ENCODE measurements at regions not wholly inside any gene's neighbourhood (a gene's known extent, or its start where the extent isn't known, plus 50 kb on each side); places are given as distances from the start of the nearest gene placed in this dataset.

DNA sequence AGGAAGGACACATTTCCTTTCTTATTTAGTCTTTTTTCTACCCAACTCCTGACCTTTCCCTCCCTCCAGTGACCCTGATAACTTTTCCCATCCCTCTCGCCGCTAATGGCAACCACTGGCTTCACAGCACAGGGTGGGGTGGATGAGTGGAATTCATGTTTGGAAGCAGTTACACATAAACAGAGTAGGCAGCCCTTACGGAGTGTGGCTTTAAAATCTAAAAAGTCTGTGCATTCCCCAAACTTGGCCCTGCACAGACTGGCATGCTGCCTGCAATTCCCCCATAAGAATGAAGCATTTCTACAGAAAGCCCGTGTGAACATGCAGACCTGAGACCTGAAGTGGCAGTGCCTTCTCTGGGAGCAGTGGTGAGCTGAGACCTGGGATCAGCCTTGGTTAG lies 196.7 kb upstream of the ADRA1D start:
- Histone ChIP-seq H3K4me3 (ENCODE audit: low read length) (no peak overlapping the region), H4K20me1 (ENCODE audit: insufficient read depth) (no peaks in the 10 kb centered on the region), H3F3A (ENCODE audit: insufficient read depth, low read length, poor library complexity, severe bottlenecking) (no peaks in the 10 kb centered on the region), H3K9ac (ENCODE audit: low read length) (no peak overlapping the region), H3K27me3 (ENCODE audit: insufficient read depth, low read depth, low read length) (no peaks in the 10 kb centered on the region), H3K4me2 (ENCODE audit: low read length) (no peak overlapping the region), H3K27ac (ENCODE audit: low read length) (no peak overlapping the region), H3K36me3 (ENCODE audit: insufficient read depth, low read length) (no peaks in the 10 kb centered on the region), H2AFZ (ENCODE audit: low read depth, low read length) (no peak overlapping the region), H3K79me2 (replicated peaks; ENCODE audit: insufficient read depth, low read length) (no peaks in the 10 kb centered on the region), H3K9me3 (ENCODE audit: low read length) (no peaks in the 10 kb centered on the region), H3K9me2 (ENCODE audit: insufficient read depth, low read length) (no peaks in the 10 kb centered on the region)
- TF ChIP-seq RAD21 (conservative IDR thresholded peaks at IDR 0.05) (no peak), EZH2 (IDR thresholded peaks at IDR 0.05; ENCODE audit: borderline replicate concordance, insufficient read depth, low read length, poor library complexity, severe bottlenecking) (no peak), MXI1 (conservative IDR thresholded peaks at IDR 0.05; ENCODE audit: poor library complexity, severe bottlenecking) (no peak), EP300 (conservative IDR thresholded peaks at IDR 0.05; ENCODE audit: poor library complexity, severe bottlenecking) (no peak), POLR2AphosphoS5 (IDR thresholded peaks at IDR 0.05) (no peak), SMC3 (conservative IDR thresholded peaks at IDR 0.05; ENCODE audit: poor library complexity) (no peak), TAF1 (IDR thresholded peaks at IDR 0.05; ENCODE audit: low read depth) (no peak), REST (IDR thresholded peaks at IDR 0.05; ENCODE audit: borderline replicate concordance) (no peak)
- TF ChIP-seq, protein P1, sequence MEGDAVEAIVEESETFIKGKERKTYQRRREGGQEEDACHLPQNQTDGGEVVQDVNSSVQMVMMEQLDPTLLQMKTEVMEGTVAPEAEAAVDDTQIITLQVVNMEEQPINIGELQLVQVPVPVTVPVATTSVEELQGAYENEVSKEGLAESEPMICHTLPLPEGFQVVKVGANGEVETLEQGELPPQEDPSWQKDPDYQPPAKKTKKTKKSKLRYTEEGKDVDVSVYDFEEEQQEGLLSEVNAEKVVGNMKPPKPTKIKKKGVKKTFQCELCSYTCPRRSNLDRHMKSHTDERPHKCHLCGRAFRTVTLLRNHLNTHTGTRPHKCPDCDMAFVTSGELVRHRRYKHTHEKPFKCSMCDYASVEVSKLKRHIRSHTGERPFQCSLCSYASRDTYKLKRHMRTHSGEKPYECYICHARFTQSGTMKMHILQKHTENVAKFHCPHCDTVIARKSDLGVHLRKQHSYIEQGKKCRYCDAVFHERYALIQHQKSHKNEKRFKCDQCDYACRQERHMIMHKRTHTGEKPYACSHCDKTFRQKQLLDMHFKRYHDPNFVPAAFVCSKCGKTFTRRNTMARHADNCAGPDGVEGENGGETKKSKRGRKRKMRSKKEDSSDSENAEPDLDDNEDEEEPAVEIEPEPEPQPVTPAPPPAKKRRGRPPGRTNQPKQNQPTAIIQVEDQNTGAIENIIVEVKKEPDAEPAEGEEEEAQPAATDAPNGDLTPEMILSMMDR (IDR thresholded peaks at IDR 0.05; ENCODE audit: poor library complexity, severe bottlenecking): no peak

DNA sequence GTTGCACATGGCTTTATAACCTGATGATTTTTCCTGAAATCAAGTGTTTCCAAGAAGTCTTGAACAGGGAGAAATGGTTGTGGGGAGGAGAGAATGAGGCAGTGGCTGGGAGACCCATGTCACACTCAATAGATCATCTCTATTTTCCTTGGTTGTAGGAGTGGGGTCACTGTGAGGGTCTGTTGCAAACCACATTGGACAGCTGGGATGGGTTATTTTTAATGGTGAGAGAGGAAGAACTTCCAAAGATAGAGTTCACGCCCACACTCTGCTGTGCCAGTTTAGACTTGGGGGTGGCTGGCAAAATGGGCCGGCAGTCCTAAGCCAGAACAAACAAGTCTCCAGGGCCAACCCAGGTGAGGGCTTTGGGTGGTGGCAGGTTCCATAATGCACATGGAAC lies 196.2 kb upstream of the ADRA1D start:
- no peaks in the 10 kb centered on the region for H3K27me3 ChIP-seq (ENCODE audit: insufficient read depth, low read depth, low read length)
- H2AFZ ChIP-seq (ENCODE audit: low read depth, low read length): no peak overlapping the region
- no peaks in the 10 kb centered on the region for H4K20me1 ChIP-seq (ENCODE audit: insufficient read depth)
- H3K79me2 ChIP-seq (replicated peaks; ENCODE audit: insufficient read depth, low read length): no peaks in the 10 kb centered on the region
- no peak overlapping the region for H3K4me3 ChIP-seq (ENCODE audit: low read length)
- no peak overlapping the region for H3K27ac ChIP-seq (ENCODE audit: low read length)
- H3K9me2 ChIP-seq (ENCODE audit: insufficient read depth, low read length): no peaks in the 10 kb centered on the region
- H3K36me3 ChIP-seq (ENCODE audit: insufficient read depth, low read length): no peaks in the 10 kb centered on the region
- TF ChIP-seq EZH2 (IDR thresholded peaks at IDR 0.05; ENCODE audit: borderline replicate concordance, insufficient read depth, low read length, poor library complexity, severe bottlenecking) (no peak), MXI1 (conservative IDR thresholded peaks at IDR 0.05; ENCODE audit: poor library complexity, severe bottlenecking) (no peak)
- no peak overlapping the region for H3K4me2 ChIP-seq (ENCODE audit: low read length)
- no peaks in the 10 kb centered on the region for H3F3A ChIP-seq (ENCODE audit: insufficient read depth, low read length, poor library complexity, severe bottlenecking)
- H3K9ac ChIP-seq (ENCODE audit: low read length): no peak overlapping the region
- H3K9me3 ChIP-seq (ENCODE audit: low read length): no peaks in the 10 kb centered on the region

DNA sequence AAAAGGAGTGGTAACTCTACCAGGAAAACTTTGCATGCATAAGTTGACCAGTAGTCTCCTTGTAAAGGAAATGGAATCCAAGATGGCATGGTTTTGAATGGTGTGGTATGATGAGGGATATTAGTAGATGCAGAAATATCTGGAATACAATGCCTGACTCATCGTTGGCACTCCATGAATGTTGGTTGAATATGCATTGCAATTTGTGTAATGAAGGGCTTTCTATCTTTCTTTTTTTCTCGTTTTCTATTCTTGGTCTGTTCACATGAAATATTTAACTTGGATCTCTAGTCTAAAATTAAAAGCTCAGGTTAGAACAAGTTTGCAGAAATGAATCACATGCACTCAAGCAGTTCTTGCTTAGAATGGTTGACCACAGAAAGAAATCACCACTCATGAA lies 195.3 kb upstream of the ADRA1D start:
- TF ChIP-seq RAD21 (conservative IDR thresholded peaks at IDR 0.05): no peak
- no peak for TF ChIP-seq SMC3 (conservative IDR thresholded peaks at IDR 0.05; ENCODE audit: poor library complexity)
- no peak for TF ChIP-seq POLR2AphosphoS5 (IDR thresholded peaks at IDR 0.05)
- TF ChIP-seq EZH2 (IDR thresholded peaks at IDR 0.05; ENCODE audit: borderline replicate concordance, insufficient read depth, low read length, poor library complexity, severe bottlenecking): no peak
- no peak for TF ChIP-seq MXI1 (conservative IDR thresholded peaks at IDR 0.05; ENCODE audit: poor library complexity, severe bottlenecking)
- no peak for TF ChIP-seq EP300 (conservative IDR thresholded peaks at IDR 0.05; ENCODE audit: poor library complexity, severe bottlenecking)
- TF ChIP-seq TAF1 (IDR thresholded peaks at IDR 0.05; ENCODE audit: low read depth): no peak
- TF ChIP-seq, protein P1 (IDR thresholded peaks at IDR 0.05; ENCODE audit: poor library complexity, severe bottlenecking): no peak
- TF ChIP-seq REST (IDR thresholded peaks at IDR 0.05; ENCODE audit: borderline replicate concordance): no peak
- H3K79me2 ChIP-seq (replicated peaks; ENCODE audit: insufficient read depth, low read length): no peaks in the 10 kb centered on the region
- H2AFZ ChIP-seq (ENCODE audit: low read depth, low read length): no peak overlapping the region
- no peak overlapping the region for H3K9ac ChIP-seq (ENCODE audit: low read length)
- no peaks in the 10 kb centered on the region for H3K9me2 ChIP-seq (ENCODE audit: insufficient read depth, low read length)
- H3K36me3 ChIP-seq (ENCODE audit: insufficient read depth, low read length): no peaks in the 10 kb centered on the region
- H3K4me2 ChIP-seq (ENCODE audit: low read length): no peak overlapping the region
- H3K4me3 ChIP-seq (ENCODE audit: low read length): no peak overlapping the region
- no peak overlapping the region for H3K27ac ChIP-seq (ENCODE audit: low read length)
- H3K27me3 ChIP-seq (ENCODE audit: insufficient read depth, low read depth, low read length): no peaks in the 10 kb centered on the region
- H3F3A ChIP-seq (ENCODE audit: insufficient read depth, low read length, poor library complexity, severe bottlenecking): no peaks in the 10 kb centered on the region
- H3K9me3 ChIP-seq (ENCODE audit: low read length): no peaks in the 10 kb centered on the region
- H4K20me1 ChIP-seq (ENCODE audit: insufficient read depth): no peaks in the 10 kb centered on the region
